ENCODE measurements at regions not wholly inside any gene's neighbourhood (a gene's known extent, or its start where the extent isn't known, plus 50 kb on each side); places are given as distances from the start of the nearest gene placed in this dataset. TPM values are rescaled to one million over a fixed set of nuclear protein-coding genes. Genes with fewer than 3 reads are reported as not detected.
"Not testable (repeated sequence)": the region's sequence is repeated elsewhere in the genome, so short reads cannot be mapped to it uniquely, and the experiment has no call there.

- 83% methylated on average over 1 to 2 of the region's 2 CpGs for WGBS, 2 experiments (ENCODE audit: insufficient coverage in 1 of 2, insufficient read length in 1 of 2)
- not testable (repeated sequence) for H3K36me3 Mint-ChIP-seq (ENCODE audit: low read depth)
These were observed 53.3 kb upstream of the XIST start for GRCh38 chrX:73905749-73906374.

GRCh38 chrX:73903941-73904340 lies 51.4 kb upstream of the XIST start:
- Mint-ChIP-seq H3K4me3 (no peak overlapping the region), H3K27ac (no peak overlapping the region), H3K36me3 (ENCODE audit: low read depth) (peaks cover 3% of the 10 kb centered on the region), H3K9me3 (peaks cover 46% of the 10 kb centered on the region), H3K4me1 (no peaks in the 10 kb centered on the region), H3K27me3 (ENCODE audit: insufficient read depth) (no peaks in the 10 kb centered on the region)
- H3K36me3 ChIP-seq (ENCODE audit: control insufficient read depth, insufficient read depth, low read length): no peaks in the 10 kb centered on the region
- no peaks in the 10 kb centered on the region for H3K4me1 ChIP-seq (ENCODE audit: control insufficient read depth, insufficient read depth, low read length)
- no peak overlapping the region for H3K9ac ChIP-seq (ENCODE audit: extremely low read depth, low read length, poor library complexity, severe bottlenecking)
- WGBS, 2 experiments (ENCODE audit: insufficient coverage in 1 of 2, insufficient read length in 1 of 2): 86 to 100% methylated on average over 2 to 3 of the region's 3 CpGs
- H3K27me3 ChIP-seq (ENCODE audit: control insufficient read depth, insufficient read depth, low read length, poor library complexity, severe bottlenecking): no peaks in the 10 kb centered on the region
- TF ChIP-seq CTCF (conservative IDR thresholded peaks at IDR 0.05): no peak
- no peak overlapping the region for H3K27ac ChIP-seq (ENCODE audit: low read depth, low read length)
- H3K4me3 ChIP-seq (ENCODE audit: low read length): no peak overlapping the region
- DNase-seq: no peak
- peaks cover 7% of the 10 kb centered on the region for H3K9me3 ChIP-seq (ENCODE audit: control insufficient read depth, low read length)

More at GRCh38 chrX:73905749-73906374, 53.3 kb upstream of the XIST start:
- not testable (repeated sequence) for H3K27me3 Mint-ChIP-seq (ENCODE audit: insufficient read depth); H3K9me3 ChIP-seq (ENCODE audit: control insufficient read depth, low read length); H3K36me3 ChIP-seq (ENCODE audit: control insufficient read depth, insufficient read depth, low read length); DNase-seq; H3K4me1 Mint-ChIP-seq; H3K27me3 ChIP-seq (ENCODE audit: control insufficient read depth, insufficient read depth, low read length, poor library complexity, severe bottlenecking); H3K27ac ChIP-seq (ENCODE audit: low read depth, low read length); H3K27ac Mint-ChIP-seq; H3K9ac ChIP-seq (ENCODE audit: extremely low read depth, low read length, poor library complexity, severe bottlenecking); H3K4me1 ChIP-seq (ENCODE audit: control insufficient read depth, insufficient read depth, low read length); H3K4me3 Mint-ChIP-seq; H3K4me3 ChIP-seq (ENCODE audit: low read length)
- H3K9me3 Mint-ChIP-seq: peaks cover 47% of the 10 kb centered on the region

Small RNA genes lying in the stretch of these regions (microRNA-seq; reads per million reads assigned to microRNA genes)
- gene MIR374B (ENCODE audit: borderline microRNAs expressed): not detected
- not detected for gene MIR374C (ENCODE audit: borderline microRNAs expressed)
- 237 reads per million, percentile 83 among the genes with 10 or more reads in this experiment for gene MIR421 (ENCODE audit: borderline microRNAs expressed)
